Kidney (tissue), 13 donors: ENCODE measurements at regions not wholly inside any gene's neighbourhood (a gene's known extent, or its start where the extent isn't known, plus 50 kb on each side); places are given as distances from the start of the nearest gene placed in this dataset.

ENCODE experiments used
- DNase-seq, 5 donors: peaks; one replicate each; pipeline ENCODE4 v3.0.0-alpha.2; 2013 to 2020
- FAIRE-seq: peaks from 2 replicates; lab custom pipeline; 2012; peaks lifted over from hg19 to GRCh38; lab: Jason Lieb, UNC
- H3K27ac ChIP-seq, 2 donors: one replicate each; pipeline ENCODE4 v1.7.0; 2013; ENCODE audit warnings: low read depth in 2 of 2, low read length in 2 of 2, inconsistent platforms in 1 of 2
- H3K27me3 ChIP-seq: one replicate; pipeline ENCODE4 v1.7.1; 2013; ENCODE audit warnings: low read length, inconsistent platforms; ENCODE audit not compliant: control insufficient read depth, insufficient read depth
- H3K36me3 ChIP-seq, 3 donors: one replicate each; pipeline versions ENCODE4 v1.7.0 to v1.7.1; 2013; ENCODE audit warnings: low read length in 3 of 3, control low read depth in 1 of 3, inconsistent platforms in 1 of 3; ENCODE audit not compliant: insufficient read depth in 3 of 3, control insufficient read depth in 2 of 3
- H3K4me1 ChIP-seq, 3 donors: one replicate each; pipeline versions ENCODE4 v1.7.0 to v1.7.1; 2013; ENCODE audit warnings: low read length in 3 of 3, inconsistent platforms in 1 of 3, low read depth in 1 of 3; ENCODE audit not compliant: control insufficient read depth in 2 of 3, insufficient read depth in 2 of 3
- H3K4me3 ChIP-seq, 3 donors: one replicate each; pipeline versions ENCODE4 v1.7.0 to v1.8.1; 2013; ENCODE audit warnings: low read length in 3 of 3, control low read depth in 1 of 3, inconsistent platforms in 1 of 3
- H3K9ac ChIP-seq, 3 donors: one replicate each; pipeline versions ENCODE4 v1.7.0 to v1.7.1; 2013; ENCODE audit warnings: low read length in 3 of 3, control low read depth in 1 of 3, inconsistent platforms in 1 of 3
- H3K9me3 ChIP-seq, 3 donors: one replicate each; pipeline versions ENCODE4 v1.7.0 to v1.7.1; 2013; ENCODE audit warnings: low read length in 3 of 3, control low read depth in 1 of 3, inconsistent platforms in 1 of 3; ENCODE audit not compliant: control insufficient read depth in 2 of 3, insufficient read depth in 1 of 3
- intact Hi-C: fragments of 100-400 bp; cut with DNase I; formaldehyde crosslinking; loops from one replicate; pipeline ENCODE4 v1.11.1; 2022
- TF ChIP-seq, protein P1 (sequence below): IDR thresholded peaks from 3 replicates; pipeline ENCODE4 v1.5.1; 2012; ENCODE audit warnings: mild to moderate bottlenecking, moderate library complexity, borderline replicate concordance; ENCODE audit not compliant: insufficient read depth; ENCODE audit errors: extremely low read depth
- donor health status: control.
- donor health status: control.
- donor health status: control.
- donor health status: control.
- donor health status: control.
- donor health status: DM: yes; HTN: yes; CAD: no.
- donor health status: Normal renal cell carcinoma (clear cell type).

- peaks cover 0 to 6% (median 2%) of the 10 kb centered on the region in 3 donors for H3K4me1 ChIP-seq
- no peak overlapping the region for H3K4me3 ChIP-seq
- no peaks in the 10 kb centered on the region for H3K9me3 ChIP-seq
- intact Hi-C loops: no loop called here
- H3K27me3 ChIP-seq: no peaks in the 10 kb centered on the region
- no peak for FAIRE-seq
- TF ChIP-seq, protein P1, sequence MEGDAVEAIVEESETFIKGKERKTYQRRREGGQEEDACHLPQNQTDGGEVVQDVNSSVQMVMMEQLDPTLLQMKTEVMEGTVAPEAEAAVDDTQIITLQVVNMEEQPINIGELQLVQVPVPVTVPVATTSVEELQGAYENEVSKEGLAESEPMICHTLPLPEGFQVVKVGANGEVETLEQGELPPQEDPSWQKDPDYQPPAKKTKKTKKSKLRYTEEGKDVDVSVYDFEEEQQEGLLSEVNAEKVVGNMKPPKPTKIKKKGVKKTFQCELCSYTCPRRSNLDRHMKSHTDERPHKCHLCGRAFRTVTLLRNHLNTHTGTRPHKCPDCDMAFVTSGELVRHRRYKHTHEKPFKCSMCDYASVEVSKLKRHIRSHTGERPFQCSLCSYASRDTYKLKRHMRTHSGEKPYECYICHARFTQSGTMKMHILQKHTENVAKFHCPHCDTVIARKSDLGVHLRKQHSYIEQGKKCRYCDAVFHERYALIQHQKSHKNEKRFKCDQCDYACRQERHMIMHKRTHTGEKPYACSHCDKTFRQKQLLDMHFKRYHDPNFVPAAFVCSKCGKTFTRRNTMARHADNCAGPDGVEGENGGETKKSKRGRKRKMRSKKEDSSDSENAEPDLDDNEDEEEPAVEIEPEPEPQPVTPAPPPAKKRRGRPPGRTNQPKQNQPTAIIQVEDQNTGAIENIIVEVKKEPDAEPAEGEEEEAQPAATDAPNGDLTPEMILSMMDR: no peak
- no peak overlapping the region for H3K9ac ChIP-seq
- H3K36me3 ChIP-seq: no peaks in the 10 kb centered on the region
- no peak for DNase-seq
- H3K27ac ChIP-seq: no peak overlapping the region
These were observed 192.1 kb upstream of the CLINT1 start for GRCh38 chr5:158051036-158051435.

- DNase-seq: no peak
- FAIRE-seq: no peak
- H3K9ac ChIP-seq: no peak overlapping the region
- H3K27me3 ChIP-seq: no peaks in the 10 kb centered on the region
- no peak overlapping the region for H3K4me3 ChIP-seq
- H3K27ac ChIP-seq: no peak overlapping the region
- TF ChIP-seq, protein P1: no peak
- intact Hi-C loops: no loop called here
- H3K36me3 ChIP-seq: no peaks in the 10 kb centered on the region
- H3K4me1 ChIP-seq: peaks cover 0 to 6% (median 2%) of the 10 kb centered on the region in 3 donors
- no peaks in the 10 kb centered on the region for H3K9me3 ChIP-seq
These were observed 191.5 kb upstream of the CLINT1 start for GRCh38 chr5:158050421-158050820.

DNA sequence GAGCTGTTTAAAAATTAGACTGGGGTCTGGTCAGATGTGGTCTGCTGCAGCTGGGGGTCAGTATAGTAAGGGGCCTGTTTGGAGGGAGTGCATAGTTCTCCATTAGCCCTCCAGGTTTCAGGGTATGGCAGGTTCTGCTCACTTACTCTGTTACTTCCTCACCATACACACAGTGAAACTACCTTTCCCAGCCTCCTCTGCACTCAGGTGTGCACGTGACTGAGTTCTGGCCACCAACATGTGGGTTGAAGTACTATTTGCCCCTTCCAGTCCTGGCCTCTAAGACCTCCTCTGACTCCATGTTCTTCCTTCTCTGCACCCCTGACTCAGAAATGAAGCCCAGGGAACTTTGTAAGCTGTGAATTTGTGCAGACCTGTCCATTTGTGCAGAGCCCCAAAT is 190.5 kb upstream of the CLINT1 start:
- intact Hi-C loops: no loop called here
- no peaks in the 10 kb centered on the region for H3K36me3 ChIP-seq
- H3K27me3 ChIP-seq: no peaks in the 10 kb centered on the region
- H3K9me3 ChIP-seq: no peaks in the 10 kb centered on the region
- DNase-seq (no peak), FAIRE-seq (no peak)
- H3K9ac ChIP-seq: no peak overlapping the region
- no peak overlapping the region for H3K4me3 ChIP-seq
- peaks cover 0 to 2% (median 0%) of the 10 kb centered on the region in 3 donors for H3K4me1 ChIP-seq
- H3K27ac ChIP-seq: no peak overlapping the region
- TF ChIP-seq, protein P1: no peak

- no peaks in the 10 kb centered on the region for H3K27me3 ChIP-seq
- FAIRE-seq (no peak), DNase-seq (no peak)
- H3K9ac ChIP-seq: no peak overlapping the region
- H3K9me3 ChIP-seq: no peaks in the 10 kb centered on the region
- H3K36me3 ChIP-seq: no peaks in the 10 kb centered on the region
- TF ChIP-seq, protein P1: no peak
- no peak overlapping the region for H3K4me3 ChIP-seq
- intact Hi-C loops: no loop called here
- H3K27ac ChIP-seq: no peak overlapping the region
- H3K4me1 ChIP-seq: no peaks in the 10 kb centered on the region
These were observed 186.8 kb upstream of the CLINT1 start for GRCh38 chr5:158045696-158046095.
